GM23338 (cell line): ENCODE measurements at regions not wholly inside any gene's neighbourhood (a gene's known extent, or its start where the extent isn't known, plus 50 kb on each side); places are given as distances from the start of the nearest gene placed in this dataset.

Source experiments
- ATAC-seq: fragments of 200-7000 bp; cut with Tn5 transposase; 3 replicates; pipeline ENCODE4 v1.9.1; 2020
- DNase-seq: peaks from one replicate; pipeline ENCODE4 v3.0.0-alpha.2; 2015; ENCODE audit warnings: low spot score
- H2AFZ ChIP-seq: fragments of 200-600 bp; sonication (generic); 2 replicates; pipeline ENCODE4 v1.8.0; 2016; ENCODE audit warnings: antibody characterized with exemption, mild to moderate bottlenecking, moderate library complexity
- H3F3A ChIP-seq: fragments of 200-600 bp; sonication (generic); replicated peaks from 2 replicates; pipeline ENCODE4 v1.8.0; 2017; ENCODE audit warnings: antibody characterized with exemption, mixed run types, low read depth
- H3K27ac ChIP-seq: fragments of 200-600 bp; sonication (generic); 2 replicates; pipeline ENCODE4 v1.6.1; 2016; ENCODE audit warnings: low read depth
- H3K27me3 ChIP-seq: fragments of 200-600 bp; sonication (generic); 2 replicates; pipeline ENCODE4 v1.8.0; 2016; ENCODE audit warnings: mild to moderate bottlenecking, mixed run types, moderate library complexity; ENCODE audit not compliant: insufficient read depth
- H3K36me3 ChIP-seq: fragments of 200-600 bp; sonication (generic); 2 replicates; pipeline ENCODE4 v1.8.0; 2016; ENCODE audit warnings: mild to moderate bottlenecking; ENCODE audit not compliant: insufficient read depth
- H3K4me1 ChIP-seq: fragments of 200-600 bp; sonication (generic); 2 replicates; pipeline ENCODE4 v1.8.0; 2016; ENCODE audit warnings: mild to moderate bottlenecking, moderate library complexity; ENCODE audit not compliant: insufficient read depth
- H3K4me2 ChIP-seq: fragments of 200-600 bp; sonication (generic); 2 replicates; pipeline ENCODE4 v1.7.1; 2017; ENCODE audit warnings: mixed run types
- H3K4me3 ChIP-seq: fragments of 200-600 bp; sonication (generic); 2 replicates; pipeline ENCODE4 v1.6.1; 2016; ENCODE audit warnings: mixed run types
- H3K79me2 ChIP-seq: fragments of 200-600 bp; sonication (generic); replicated peaks from 2 replicates; pipeline ENCODE4 v1.8.0; 2017; ENCODE audit warnings: mild to moderate bottlenecking; ENCODE audit not compliant: insufficient read depth
- H3K9me2 ChIP-seq: fragments of 200-600 bp; sonication (generic); 2 replicates; pipeline ENCODE4 v1.8.0; 2017; ENCODE audit not compliant: insufficient read depth
- H4K20me1 ChIP-seq: fragments of 200-600 bp; sonication (generic); replicated peaks from 2 replicates; pipeline ENCODE4 v1.8.0; 2017; ENCODE audit warnings: mild to moderate bottlenecking; ENCODE audit not compliant: insufficient read depth
- H3K27ac Mint-ChIP-seq: 2 replicates; pipeline ENCODE4 v1.8.0; 2020; ENCODE audit warnings: inconsistent platforms, mild to moderate bottlenecking, moderate library complexity, mixed read lengths
- H3K27me3 Mint-ChIP-seq: 3 replicates; pipeline ENCODE4 v1.8.0; 2022; ENCODE audit warnings: low read depth, mild to moderate bottlenecking, moderate library complexity, mixed read lengths, inconsistent platforms; ENCODE audit not compliant: insufficient read depth, poor library complexity
- H3K36me3 Mint-ChIP-seq: 3 replicates; pipeline ENCODE4 v1.8.0; 2021; ENCODE audit warnings: low read depth, mild to moderate bottlenecking, inconsistent platforms, moderate library complexity, mixed read lengths
- H3K4me1 Mint-ChIP-seq: 3 replicates; pipeline ENCODE4 v1.8.0; 2020; ENCODE audit warnings: mild to moderate bottlenecking, inconsistent platforms, mixed read lengths
- H3K4me3 Mint-ChIP-seq: 3 replicates; pipeline ENCODE4 v1.8.0; 2021; ENCODE audit warnings: moderate library complexity, mild to moderate bottlenecking, inconsistent platforms, mixed read lengths
- H3K9me3 Mint-ChIP-seq: 3 replicates; pipeline ENCODE4 v1.8.0; 2020; ENCODE audit warnings: moderate library complexity, mild to moderate bottlenecking, inconsistent platforms, mixed read lengths
- CREB1 ChIP-seq: fragments of 250-450 bp; sonication (Bioruptor Pico); IDR thresholded peaks from 2 replicates; pipeline ENCODE4 v1.5.0; 2020; ENCODE audit warnings: low read depth, mild to moderate bottlenecking, moderate library complexity
- ETS1 ChIP-seq: IDR thresholded peaks from 2 replicates; pipeline ENCODE4 v1.6.1; 2016; ENCODE audit warnings: antibody characterized with exemption
- JUNB ChIP-seq: IDR thresholded peaks from one replicate; pipeline ENCODE4 v1.6.1; 2016; ENCODE audit warnings: antibody characterized with exemption; ENCODE audit not compliant: unreplicated experiment
- REST ChIP-seq: IDR thresholded peaks from one replicate; pipeline ENCODE4 v1.6.1; 2018; ENCODE audit warnings: antibody characterized with exemption; ENCODE audit not compliant: unreplicated experiment
- STAT1 ChIP-seq: IDR thresholded peaks from one replicate; pipeline ENCODE4 v1.6.1; 2016; ENCODE audit warnings: antibody characterized with exemption; ENCODE audit not compliant: unreplicated experiment
- ZNF114 ChIP-seq: fragments of 250-450 bp; sonication (Bioruptor Pico); IDR thresholded peaks from 2 replicates; pipeline ENCODE4 v1.5.0; 2020; ENCODE audit warnings: mild to moderate bottlenecking, moderate library complexity
- ZNF462 ChIP-seq: fragments of 250-450 bp; sonication (Bioruptor Pico); IDR thresholded peaks from 2 replicates; pipeline ENCODE4 v1.5.0; 2020; ENCODE audit warnings: mild to moderate bottlenecking, moderate library complexity

GRCh38 chr1:14404862-14405301 lies 193.6 kb upstream of the KAZN start (continued):
- 0 out of 2 replicates have a peak, but pooled peaks have one; percentile 29 for TF ChIP-seq ZNF462 (CRISPR knock-in tag)
- no peak for TF ChIP-seq ZNF114 (CRISPR knock-in tag)

GRCh38 chr1:14412235-14412634 lies 186.2 kb upstream of the KAZN start:
- Mint-ChIP-seq H3K27me3 (no peaks in the 10 kb centered on the region), H3K36me3 (no peaks in the 10 kb centered on the region), H3K27ac (no peak overlapping the region), H3K9me3 (no peaks in the 10 kb centered on the region; the same call in 2 of the 3 replicates), H3K4me3 (no peak overlapping the region), H3K4me1 (peaks cover 4% of the 10 kb centered on the region; the same call in 2 of the 3 replicates)
- no peak overlapping the region for H3K4me2 ChIP-seq
- H3K36me3 ChIP-seq: no peaks in the 10 kb centered on the region
- DNase-seq (no peak), ATAC-seq (no peak)
- no peaks in the 10 kb centered on the region for H3K27me3 ChIP-seq
- H3K27ac ChIP-seq: no peak overlapping the region
- H3F3A ChIP-seq: no peaks in the 10 kb centered on the region
- no peak overlapping the region for H2AFZ ChIP-seq
- no peaks in the 10 kb centered on the region for H3K79me2 ChIP-seq
- no peaks in the 10 kb centered on the region for H3K9me2 ChIP-seq
- H4K20me1 ChIP-seq: no peaks in the 10 kb centered on the region
- TF ChIP-seq STAT1 (no peak), REST (no peak), JUNB (no peak), ETS1 (no peak), ZNF114 (CRISPR knock-in tag) (no peak), CREB1 (CRISPR knock-in tag) (no peak)
- H3K4me1 ChIP-seq: no peaks in the 10 kb centered on the region
- H3K4me3 ChIP-seq: no peak overlapping the region
